ENCODE measurements at regions not wholly inside any gene's neighbourhood (a gene's known extent, or its start where the extent isn't known, plus 50 kb on each side); places are given as distances from the start of the nearest gene placed in this dataset.

- Histone ChIP-seq H3K4me3 (ENCODE audit: low read depth in 1 of 2, low read length in 2 of 2) (no peak overlapping the region), H3K27me3 (ENCODE audit: insufficient read depth, low read length, poor library complexity) (peaks cover 41% of the 10 kb centered on the region), H3K36me3 (ENCODE audit: insufficient read depth, low read length) (no peaks in the 10 kb centered on the region), H3K4me1 (ENCODE audit: insufficient read depth, low read length) (peaks cover 21% of the 10 kb centered on the region), H3K9ac (ENCODE audit: low read depth, low read length) (no peak overlapping the region), H2AFZ (ENCODE audit: low read depth, low read length) (no peak overlapping the region), H3K9me3 (ENCODE audit: insufficient read depth, low read length, severe bottlenecking) (no peaks in the 10 kb centered on the region), H3K4me2 (ENCODE audit: insufficient read depth, low read length) (no peak overlapping the region), H4K20me1 (ENCODE audit: insufficient read depth, low read length) (no peaks in the 10 kb centered on the region), H3K79me2 (ENCODE audit: insufficient read depth, low read length) (no peaks in the 10 kb centered on the region), H3K27ac (ENCODE audit: low read length) (no peak overlapping the region)
- DNase-seq (no peak), ATAC-seq (ENCODE audit: insufficient read depth, low read depth) (no peak)
- no peak for TF ChIP-seq CTCF (IDR thresholded peaks at IDR 0.05; ENCODE audit: borderline replicate concordance, extremely low read depth, low read length, poor library complexity, severe bottlenecking)
- TF ChIP-seq EZH2 (IDR thresholded peaks at IDR 0.05; ENCODE audit: borderline replicate concordance, low read depth, low read length, severe bottlenecking), result no peak
Measured at GRCh38 chr1:54497338-54497737, 50.7 kb upstream of the ACOT11 start.

GRCh38 chr1:54495954-54496353, 52.1 kb upstream of the ACOT11 start:
- Histone ChIP-seq H3K4me3 (ENCODE audit: low read depth in 1 of 2, low read length in 2 of 2) (no peak overlapping the region), H4K20me1 (ENCODE audit: insufficient read depth, low read length) (no peaks in the 10 kb centered on the region), H3K9ac (ENCODE audit: low read depth, low read length) (no peak overlapping the region), H2AFZ (ENCODE audit: low read depth, low read length) (no peak overlapping the region), H3K4me2 (ENCODE audit: insufficient read depth, low read length) (no peak overlapping the region), H3K36me3 (ENCODE audit: insufficient read depth, low read length) (no peaks in the 10 kb centered on the region), H3K4me1 (ENCODE audit: insufficient read depth, low read length) (peaks cover 25% of the 10 kb centered on the region), H3K79me2 (ENCODE audit: insufficient read depth, low read length) (no peaks in the 10 kb centered on the region), H3K27ac (ENCODE audit: low read length) (no peak overlapping the region), H3K9me3 (ENCODE audit: insufficient read depth, low read length, severe bottlenecking) (no peaks in the 10 kb centered on the region), H3K27me3 (ENCODE audit: insufficient read depth, low read length, poor library complexity) (peaks cover 29% of the 10 kb centered on the region)
- no peak for DNase-seq
- no peak for TF ChIP-seq EZH2 (IDR thresholded peaks at IDR 0.05; ENCODE audit: borderline replicate concordance, low read depth, low read length, severe bottlenecking)
- no peak for ATAC-seq (ENCODE audit: insufficient read depth, low read depth)

GRCh38 chr1:54493608-54494007, 54.4 kb upstream of the ACOT11 start:
- no peak for DNase-seq
- no peaks in the 10 kb centered on the region for H4K20me1 ChIP-seq (ENCODE audit: insufficient read depth, low read length)

More at GRCh38 chr1:54493608-54494007, 54.4 kb upstream of the ACOT11 start:
- Histone ChIP-seq H3K27me3 (ENCODE audit: insufficient read depth, low read length, poor library complexity) (peaks cover 12% of the 10 kb centered on the region), H3K4me1 (ENCODE audit: insufficient read depth, low read length) (peaks cover 30% of the 10 kb centered on the region), H3K4me2 (ENCODE audit: insufficient read depth, low read length) (no peak overlapping the region), H3K9me3 (ENCODE audit: insufficient read depth, low read length, severe bottlenecking) (no peaks in the 10 kb centered on the region), H3K4me3 (ENCODE audit: low read depth in 1 of 2, low read length in 2 of 2) (no peak overlapping the region), H3K79me2 (ENCODE audit: insufficient read depth, low read length) (0 out of 2 replicates have a peak, but pooled peaks cover 3% of the 10 kb centered on the region), H3K36me3 (ENCODE audit: insufficient read depth, low read length) (no peaks in the 10 kb centered on the region), H2AFZ (ENCODE audit: low read depth, low read length) (no peak overlapping the region), H3K9ac (ENCODE audit: low read depth, low read length) (no peak overlapping the region), H3K27ac (ENCODE audit: low read length) (no peak overlapping the region)
- no peak for ATAC-seq (ENCODE audit: insufficient read depth, low read depth)
- TF ChIP-seq EZH2 (IDR thresholded peaks at IDR 0.05; ENCODE audit: borderline replicate concordance, low read depth, low read length, severe bottlenecking) (no peak), CTCF (IDR thresholded peaks at IDR 0.05; ENCODE audit: borderline replicate concordance, extremely low read depth, low read length, poor library complexity, severe bottlenecking) (no peak)
